IMR-90 (cell line): ENCODE measurements at regions not wholly inside any gene's neighbourhood (a gene's known extent, or its start where the extent isn't known, plus 50 kb on each side); places are given as distances from the start of the nearest gene placed in this dataset.

ENCODE experiments used
- ATAC-seq: fragments of 200-7000 bp; cut with Tn5 transposase; 2 replicates; pipeline ENCODE4 v1.9.1; 2020; ENCODE audit warnings: low read depth, mild to moderate bottlenecking, moderate library complexity
- BruUV-seq: library from RNA; stranded (reverse); fragments of 400-500 nt; replicated peaks from 2 replicates; lab custom pipeline; 2021; lab: Mats Ljungman, UMichigan
- CTCF ChIA-PET: fragments of 300-600 bp; formaldehyde crosslinking; extraction: SDS; loops from one replicate; lab custom pipeline; 2021; ENCODE audit warnings: antibody characterized with exemption; lab: Yijun Ruan, JAX
- POLR2A ChIA-PET: fragments of 300-600 bp; sonication (Branson Sonifier 250); formaldehyde crosslinking; loops from one replicate; lab custom pipeline; 2022; ENCODE audit warnings: antibody characterized with exemption; ENCODE audit not compliant: unreplicated experiment; lab: Charles Lee
- DNase-seq: peaks from one replicate; pipeline ENCODE4 v3.0.0; 2013
- H2AFZ ChIP-seq: replicated peaks from 2 replicates; pipeline ENCODE3; 2013; ENCODE audit warnings: low read length, mild to moderate bottlenecking; ENCODE audit not compliant: poor library complexity
- H2AK5ac ChIP-seq: 2 replicates; pipeline ENCODE4 v1.6.1; 2013; ENCODE audit warnings: low read depth, low read length, inconsistent platforms
- H2AK9ac ChIP-seq: replicated peaks from 2 replicates; pipeline ENCODE3; 2013; ENCODE audit warnings: mild to moderate bottlenecking, low read depth, low read length, moderate library complexity; ENCODE audit not compliant: poor library complexity
- H2BK120ac ChIP-seq: 2 replicates; pipeline ENCODE4 v1.6.1; 2013; ENCODE audit warnings: low read depth, low read length, inconsistent platforms
- H2BK15ac ChIP-seq: 3 replicates; pipeline ENCODE4 v1.6.1; 2013; ENCODE audit warnings: low read depth, low read length, inconsistent platforms
- H2BK20ac ChIP-seq: 2 replicates; pipeline ENCODE4 v1.6.1; 2013; ENCODE audit warnings: low read depth, mild to moderate bottlenecking, inconsistent platforms, low read length, moderate library complexity
- H2BK5ac ChIP-seq: 2 replicates; pipeline ENCODE4 v1.6.1; 2013; ENCODE audit warnings: mild to moderate bottlenecking, low read depth, low read length, inconsistent platforms; ENCODE audit not compliant: poor library complexity, severe bottlenecking
- H3K14ac ChIP-seq: replicated peaks from 2 replicates; pipeline ENCODE4 v1.6.1; 2013; ENCODE audit warnings: low read depth, low read length, inconsistent platforms
- H3K18ac ChIP-seq: 2 replicates; pipeline ENCODE4 v1.6.1; 2013; ENCODE audit warnings: low read depth, low read length, control low read depth
- H3K23ac ChIP-seq: 2 replicates; pipeline ENCODE4 v1.6.1; 2013; ENCODE audit warnings: low read depth, low read length, inconsistent platforms
- H3K27ac ChIP-seq: 2 replicates; pipeline ENCODE4 v1.5.1; 2013; ENCODE audit warnings: mild to moderate bottlenecking, control low read depth, low read length; ENCODE audit not compliant: insufficient read depth
- H3K27me3 ChIP-seq: 2 replicates; pipeline ENCODE4 v1.6.1; 2013; ENCODE audit warnings: low read length; ENCODE audit not compliant: control insufficient read depth, insufficient read depth
- H3K36me3 ChIP-seq: 2 replicates; pipeline ENCODE4 v1.6.1; 2013; ENCODE audit warnings: low read length, mixed read lengths; ENCODE audit not compliant: control insufficient read depth, insufficient read depth
- H3K4ac ChIP-seq: 2 replicates; pipeline ENCODE4 v1.6.1; 2013; ENCODE audit warnings: low read depth, low read length, inconsistent platforms
- H3K4me1 ChIP-seq: 2 replicates; pipeline ENCODE4 v1.6.1; 2013; ENCODE audit warnings: low read length, mixed read lengths; ENCODE audit not compliant: control insufficient read depth, insufficient read depth
- H3K4me2 ChIP-seq: 2 replicates; pipeline ENCODE4 v1.6.1; 2013; ENCODE audit warnings: low read depth, mild to moderate bottlenecking, control low read depth, low read length, moderate library complexity
- H3K4me3 ChIP-seq: 2 replicates; pipeline ENCODE4 v1.5.1; 2013; ENCODE audit warnings: low read depth, mild to moderate bottlenecking, control low read depth, low read length, moderate library complexity; ENCODE audit not compliant: insufficient read depth
- H3K56ac ChIP-seq: 2 replicates; pipeline ENCODE4 v1.6.1; 2013; ENCODE audit warnings: low read length, inconsistent platforms; ENCODE audit not compliant: insufficient read depth; ENCODE audit errors: extremely low read depth
- H3K79me1 ChIP-seq, 2 experiments: 2 replicates each; pipeline ENCODE4 v1.6.1; 2013; ENCODE audit warnings: low read length in 2 of 2, inconsistent platforms in 1 of 2, low read depth in 1 of 2
- H3K9ac ChIP-seq: 2 replicates; pipeline ENCODE4 v1.6.1; 2013; ENCODE audit warnings: low read depth, low read length, control low read depth
- H3K9me1 ChIP-seq: 2 replicates; pipeline ENCODE4 v1.6.1; 2013; ENCODE audit warnings: low read length, inconsistent platforms; ENCODE audit not compliant: insufficient read depth
- H3K9me3 ChIP-seq: 2 replicates; pipeline ENCODE4 v1.6.1; 2013; ENCODE audit warnings: low read length; ENCODE audit not compliant: control insufficient read depth, insufficient read depth
- H4K20me1 ChIP-seq: 2 replicates; pipeline ENCODE4 v1.6.1; 2013; ENCODE audit warnings: low read length, inconsistent platforms; ENCODE audit not compliant: insufficient read depth
- H4K5ac ChIP-seq: 2 replicates; pipeline ENCODE4 v1.6.1; 2013; ENCODE audit warnings: mild to moderate bottlenecking, low read depth, low read length, control low read depth
- H4K8ac ChIP-seq, 2 experiments: 2 replicates each; pipeline ENCODE4 v1.6.1; 2013; ENCODE audit warnings: low read depth in 2 of 2, low read length in 2 of 2, control low read depth in 1 of 2, inconsistent platforms in 1 of 2
- H4K91ac ChIP-seq: 2 replicates; pipeline ENCODE4 v1.6.1; 2013; ENCODE audit warnings: low read depth, low read length, inconsistent platforms; ENCODE audit not compliant: insufficient read depth
- NFE2L2 ChIP-seq: fragments of 150-350 bp; IDR thresholded peaks from 2 replicates; pipeline ENCODE4 v1.6.1; 2016; ENCODE audit warnings: low read depth, mild to moderate bottlenecking, low read length
- RFX5 ChIP-seq: IDR thresholded peaks from 2 replicates; pipeline ENCODE4 v1.8.0; 2012; ENCODE audit warnings: low read depth, mild to moderate bottlenecking, low read length, moderate library complexity
- WGBS, 2 experiments: methylation state at CpG; one replicate each; pipeline versions ENCODE4 v1.1.5 to v1.1.7; 2013; ENCODE audit warnings: missing lambda C conversion rate in 2 of 2; ENCODE audit not compliant: insufficient read length in 1 of 2; ENCODE audit errors: extremely low coverage in 2 of 2; 5-methylcytosine and 5-hydroxymethylcytosine counted together
- dilution Hi-C: fragments of 300-500 bp; cut with HindIII; formaldehyde crosslinking; loops from one replicate; pipeline ENCODE4 v1.14.3; 2018; ENCODE audit warnings: low sequenced_read_pairs; ENCODE audit not compliant: unreplicated experiment
- in situ Hi-C: fragments of 300-500 bp; cut with MboI; formaldehyde crosslinking; loops from 3 replicates; pipeline ENCODE4 v1.14.3; 2019; ENCODE audit warnings: low sequenced_read_pairs, inconsistent platforms, mixed read lengths
- intact Hi-C: fragments of 100-400 bp; cut with micrococcal nuclease; formaldehyde crosslinking; loops from 2 replicates; pipeline ENCODE4 v1.10.0; 2022

GRCh38 chr13:54949735-54950134 lies 1921.1 kb downstream of the OLFM4 start:
- no peak overlapping the region for H3K23ac ChIP-seq
- in situ Hi-C loops (no loop called here), dilution Hi-C loops (no loop called here), intact Hi-C loops (no loop called here)
- no CpG with 5 or more reads among the region's 4 CpGs for whole genome bisulfite sequencing, 2 experiments
- H3K9me1 ChIP-seq, result no peaks in the 10 kb centered on the region
- no peak overlapping the region for H4K91ac ChIP-seq
- no peak overlapping the region for H3K14ac ChIP-seq
- H2AK9ac ChIP-seq, result no peak overlapping the region
- no peak overlapping the region for H3K27ac ChIP-seq
- no peak for DNase-seq
- CTCF ChIA-PET, result no interaction called here
- H3K4me1 ChIP-seq, result no peaks in the 10 kb centered on the region
- ATAC-seq, result no peak
- H3K9me3 ChIP-seq, result peaks cover 3% of the 10 kb centered on the region
- no TSS peak for BruUV-seq
- no peaks in the 10 kb centered on the region for H4K20me1 ChIP-seq
- H3K4me2 ChIP-seq, result no peak overlapping the region
- TF ChIP-seq NFE2L2 (no peak), RFX5 (no peak)
- H2BK15ac ChIP-seq, result no peak overlapping the region
- H3K18ac ChIP-seq, result no peak overlapping the region
- H3K4me3 ChIP-seq, result no peak overlapping the region
- no peak overlapping the region for H2AK5ac ChIP-seq
- no peak overlapping the region for H4K5ac ChIP-seq
- no peak overlapping the region for H3K9ac ChIP-seq
- no peaks in the 10 kb centered on the region for H3K27me3 ChIP-seq
- POLR2A ChIA-PET, result no interaction called here
- no peak overlapping the region for H2AFZ ChIP-seq
- no peaks in the 10 kb centered on the region for H3K36me3 ChIP-seq
- H3K56ac ChIP-seq, result no peak overlapping the region
- no peak overlapping the region for H2BK20ac ChIP-seq
- H2BK120ac ChIP-seq, result no peak overlapping the region
- no peak overlapping the region for H2BK5ac ChIP-seq
- no peak overlapping the region for H4K8ac ChIP-seq
- no peak overlapping the region for H3K4ac ChIP-seq
- no peaks in the 10 kb centered on the region for H3K79me1 ChIP-seq
